GM23248 (cell line): ENCODE measurements at regions not wholly inside any gene's neighbourhood (a gene's known extent, or its start where the extent isn't known, plus 50 kb on each side); places are given as distances from the start of the nearest gene placed in this dataset.

Source experiments
- DNase-seq: peaks from one replicate; pipeline ENCODE4 v3.0.0-alpha.2; 2015
- H2AFZ ChIP-seq: fragments of 200-600 bp; sonication (generic); 2 replicates; pipeline ENCODE4 v1.6.1; 2016; ENCODE audit warnings: antibody characterized with exemption
- H3F3A ChIP-seq: fragments of 200-600 bp; sonication (generic); 2 replicates; pipeline ENCODE4 v1.6.1; 2016; ENCODE audit warnings: mild to moderate bottlenecking, antibody characterized with exemption, mixed run types; ENCODE audit not compliant: insufficient read depth
- H3K27ac ChIP-seq: fragments of 200-600 bp; sonication (generic); 2 replicates; pipeline ENCODE4 v1.5.1; 2016; ENCODE audit warnings: mild to moderate bottlenecking
- H3K27me3 ChIP-seq: fragments of 200-600 bp; sonication (generic); replicated peaks from 2 replicates; pipeline ENCODE4 v1.6.1; 2016; ENCODE audit warnings: mild to moderate bottlenecking; ENCODE audit not compliant: insufficient read depth
- H3K36me3 ChIP-seq: fragments of 200-600 bp; sonication (generic); 2 replicates; pipeline ENCODE4 v1.6.1; 2016; ENCODE audit warnings: low read depth, mild to moderate bottlenecking
- H3K4me1 ChIP-seq: fragments of 200-600 bp; sonication (generic); 2 replicates; pipeline ENCODE4 v1.6.1; 2016; ENCODE audit warnings: mild to moderate bottlenecking; ENCODE audit not compliant: insufficient read depth
- H3K4me2 ChIP-seq: fragments of 200-600 bp; sonication (generic); one replicate; pipeline ENCODE4 v1.6.1; 2016; ENCODE audit warnings: mild to moderate bottlenecking; ENCODE audit not compliant: unreplicated experiment
- H3K4me3 ChIP-seq: fragments of 200-600 bp; sonication (generic); 2 replicates; pipeline ENCODE4 v1.5.1; 2016; ENCODE audit warnings: mild to moderate bottlenecking
- H3K79me2 ChIP-seq: fragments of 200-600 bp; sonication (generic); 2 replicates; pipeline ENCODE4 v1.6.1; 2016; ENCODE audit warnings: mild to moderate bottlenecking; ENCODE audit not compliant: insufficient read depth
- H3K9ac ChIP-seq: fragments of 200-600 bp; sonication (generic); 2 replicates; pipeline ENCODE4 v1.6.1; 2016; ENCODE audit warnings: mild to moderate bottlenecking
- H3K9me2 ChIP-seq: fragments of 200-600 bp; sonication (generic); 2 replicates; pipeline ENCODE4 v1.6.1; 2016; ENCODE audit warnings: mixed run types, mild to moderate bottlenecking, moderate library complexity; ENCODE audit not compliant: insufficient read depth
- H3K9me3 ChIP-seq: fragments of 200-600 bp; sonication (generic); one replicate; pipeline ENCODE4 v1.6.1; 2017; ENCODE audit warnings: low read depth
- H4K20me1 ChIP-seq: fragments of 200-600 bp; sonication (generic); 2 replicates; pipeline ENCODE4 v1.6.0; 2016; ENCODE audit not compliant: insufficient read depth
- EZH2 ChIP-seq: fragments of 200-600 bp; sonication (generic); IDR thresholded peaks from 2 replicates; pipeline ENCODE4 v1.6.1; 2018; ENCODE audit warnings: antibody characterized with exemption, mild to moderate bottlenecking; ENCODE audit not compliant: insufficient read depth, poor library complexity, severe bottlenecking
- EZH2phosphoT487 ChIP-seq: fragments of 200-600 bp; sonication (generic); IDR thresholded peaks from 2 replicates; pipeline ENCODE4 v1.6.1; 2018; ENCODE audit warnings: antibody characterized with exemption, moderate library complexity, mild to moderate bottlenecking, low read depth; ENCODE audit not compliant: insufficient read depth
- WGBS, 2 experiments: methylation state at CpG; one replicate each; pipeline ENCODE4 v1.1.6; 2015 to 2017; ENCODE audit warnings: low lambda C conversion rate in 2 of 2, low coverage in 1 of 2; ENCODE audit errors: missing lambda C conversion rate in 2 of 2; 5-methylcytosine and 5-hydroxymethylcytosine counted together
- in situ Hi-C: fragments of 300-500 bp; cut with MboI; formaldehyde crosslinking; loops from 2 replicates; pipeline ENCODE4 v1.15.0; 2020

DNA sequence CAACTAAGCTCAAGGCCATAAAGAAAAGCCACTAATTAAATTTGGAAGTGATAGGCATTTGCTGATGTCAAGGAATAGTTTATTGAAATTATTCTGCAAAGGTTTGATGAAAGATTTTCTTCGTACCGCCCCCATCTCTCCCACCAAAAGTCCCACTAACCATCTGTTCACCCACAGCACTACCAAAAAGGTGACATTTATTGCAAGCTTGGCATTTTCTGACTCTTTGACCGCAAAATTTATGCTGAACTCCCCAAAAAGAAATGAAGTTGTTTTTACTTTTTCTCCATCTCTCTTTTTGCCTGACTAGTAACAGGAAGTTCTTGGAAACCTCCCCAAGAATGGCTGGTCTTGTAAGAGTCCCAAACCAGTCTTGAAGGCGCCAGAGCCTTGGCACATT is 384.9 kb upstream of the SOX9 start:
- Histone ChIP-seq H3F3A (no peaks in the 10 kb centered on the region), H2AFZ (no peak overlapping the region), H3K9me3 (no peaks in the 10 kb centered on the region), H3K9ac (no peak overlapping the region), H4K20me1 (no peaks in the 10 kb centered on the region), H3K4me3 (no peak overlapping the region), H3K27ac (no peak overlapping the region), H3K79me2 (no peaks in the 10 kb centered on the region), H3K27me3 (no peaks in the 10 kb centered on the region), H3K9me2 (no peaks in the 10 kb centered on the region), H3K4me2 (no peak overlapping the region), H3K4me1 (no peaks in the 10 kb centered on the region), H3K36me3 (no peaks in the 10 kb centered on the region)
- in situ Hi-C loops: no loop called here
- no peak for TF ChIP-seq EZH2phosphoT487
- TF ChIP-seq EZH2: no peak
- 77 to 80% methylated on average over 4 of the region's 4 CpGs for WGBS, 2 experiments
- no peak for DNase-seq

- WGBS, 2 experiments: 96 to 98% methylated on average over 3 of the region's 3 CpGs
- in situ Hi-C loops: no loop called here
- no peaks in the 10 kb centered on the region for H3K27me3 ChIP-seq
- H3K79me2 ChIP-seq: no peaks in the 10 kb centered on the region
- no peaks in the 10 kb centered on the region for H4K20me1 ChIP-seq
- H3K9me2 ChIP-seq: no peaks in the 10 kb centered on the region
- no peaks in the 10 kb centered on the region for H3F3A ChIP-seq
- no peaks in the 10 kb centered on the region for H3K9me3 ChIP-seq
- H3K4me2 ChIP-seq: no peak overlapping the region
- TF ChIP-seq EZH2phosphoT487 (no peak), EZH2 (no peak)
- no peak overlapping the region for H2AFZ ChIP-seq
- no peaks in the 10 kb centered on the region for H3K36me3 ChIP-seq
- peaks cover 5% of the 10 kb centered on the region; the same call in 1 of the 2 replicates for H3K4me1 ChIP-seq
- no peak overlapping the region for H3K27ac ChIP-seq
- H3K9ac ChIP-seq: no peak overlapping the region
- DNase-seq: no peak
- H3K4me3 ChIP-seq: no peak overlapping the region
These were observed 380.0 kb upstream of the SOX9 start for GRCh38 chr17:71740866-71741265.

DNA sequence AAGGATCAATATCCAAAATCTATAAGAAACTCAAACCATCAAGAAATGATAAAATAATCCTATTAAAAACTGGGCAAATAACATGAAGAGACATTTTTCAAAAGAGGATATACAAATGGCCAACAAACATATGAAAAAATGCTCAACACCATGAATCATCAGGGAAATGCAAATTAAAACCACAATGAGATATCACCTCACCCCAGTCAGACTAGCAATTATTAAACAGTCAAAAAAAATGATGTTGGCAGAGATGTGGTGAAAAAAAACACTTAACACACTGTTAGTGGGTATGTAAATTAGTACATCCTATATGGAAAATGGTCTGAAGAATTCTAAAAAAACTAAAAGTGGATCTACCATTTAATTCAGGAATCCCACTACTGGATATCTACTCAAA is 379.0 kb upstream of the SOX9 start:
- Histone ChIP-seq H3K4me2 (no peak overlapping the region), H3K27ac (no peak overlapping the region), H3K4me3 (no peak overlapping the region), H4K20me1 (no peaks in the 10 kb centered on the region), H3K9ac (no peak overlapping the region), H3F3A (no peaks in the 10 kb centered on the region), H2AFZ (no peak overlapping the region), H3K79me2 (no peaks in the 10 kb centered on the region), H3K27me3 (no peaks in the 10 kb centered on the region), H3K36me3 (no peaks in the 10 kb centered on the region), H3K9me2 (no peaks in the 10 kb centered on the region), H3K9me3 (no peaks in the 10 kb centered on the region), H3K4me1 (peaks cover 5% of the 10 kb centered on the region; the same call in 1 of the 2 replicates)
- no peak for TF ChIP-seq EZH2
- TF ChIP-seq EZH2phosphoT487: no peak
- DNase-seq: peak; percentile 6
- in situ Hi-C loops: no loop called here

DNA sequence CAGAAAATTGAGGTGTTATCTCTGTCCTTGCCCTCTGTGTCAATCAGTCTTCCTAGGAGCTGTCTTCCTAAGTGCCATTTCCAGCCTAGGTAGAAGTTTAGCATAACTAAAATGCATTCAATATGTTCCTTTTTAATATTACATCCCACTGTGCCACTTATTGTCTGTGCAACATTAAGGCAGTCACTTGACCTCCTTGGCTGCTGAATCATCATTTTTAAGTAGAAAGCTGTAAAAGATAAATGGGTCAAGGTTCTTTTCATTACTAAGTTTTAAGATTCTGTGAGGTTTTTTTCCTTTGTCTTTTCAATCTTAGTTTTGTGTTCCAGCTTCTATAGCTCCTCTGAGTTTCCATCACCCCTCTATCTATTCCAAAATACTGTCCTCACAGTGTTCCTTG is 371.9 kb upstream of the SOX9 start:
- H3K4me1 ChIP-seq: no peaks in the 10 kb centered on the region
- H2AFZ ChIP-seq: no peak overlapping the region
- no peak for DNase-seq
- no peaks in the 10 kb centered on the region for H3K79me2 ChIP-seq
- H3K27ac ChIP-seq: no peak overlapping the region
- H3K4me2 ChIP-seq: no peak overlapping the region
- H3K9ac ChIP-seq: no peak overlapping the region
- TF ChIP-seq EZH2 (no peak), EZH2phosphoT487 (no peak)
- no peak overlapping the region for H3K4me3 ChIP-seq
- H4K20me1 ChIP-seq: no peaks in the 10 kb centered on the region
- H3K9me3 ChIP-seq: no peaks in the 10 kb centered on the region
- no peaks in the 10 kb centered on the region for H3K27me3 ChIP-seq
- no peaks in the 10 kb centered on the region for H3F3A ChIP-seq
- no peaks in the 10 kb centered on the region for H3K36me3 ChIP-seq
- H3K9me2 ChIP-seq: no peaks in the 10 kb centered on the region
- in situ Hi-C loops: no loop called here

- in situ Hi-C loops: loop anchor here (25.0 kb wide), 1 partner anchor 784 kb away; no protein-coding TSS in a partner anchor
- Histone ChIP-seq H4K20me1 (no peaks in the 10 kb centered on the region), H3K4me3 (no peak overlapping the region), H3K9me2 (no peaks in the 10 kb centered on the region), H3F3A (no peaks in the 10 kb centered on the region), H2AFZ (no peak overlapping the region), H3K27me3 (no peaks in the 10 kb centered on the region), H3K4me1 (no peaks in the 10 kb centered on the region), H3K36me3 (no peaks in the 10 kb centered on the region), H3K9me3 (no peaks in the 10 kb centered on the region), H3K9ac (no peak overlapping the region), H3K4me2 (no peak overlapping the region), H3K79me2 (no peaks in the 10 kb centered on the region), H3K27ac (no peak overlapping the region)
- 85 to 94% methylated on average over 3 of the region's 3 CpGs for WGBS, 2 experiments
- TF ChIP-seq EZH2: no peak
- no peak for TF ChIP-seq EZH2phosphoT487
- no peak for DNase-seq
These were observed 367.8 kb upstream of the SOX9 start for GRCh38 chr17:71753070-71753469.
